ENCODE measurements at regions not wholly inside any gene's neighbourhood (a gene's known extent, or its start where the extent isn't known, plus 50 kb on each side); places are given as distances from the start of the nearest gene placed in this dataset.
"Not testable (repeated sequence)": the region's sequence is repeated elsewhere in the genome, so short reads cannot be mapped to it uniquely, and the experiment has no call there.

- no peak for DNase-seq
Measured at GRCh38 chr6:121647905-121648304, 212.5 kb downstream of the GJA1 start.

GRCh38 chr6:121649951-121650350 lies 214.5 kb downstream of the GJA1 start:
- DNase-seq, result no peak

- no peak for DNase-seq
Measured at GRCh38 chr6:121651420-121651819, 216.0 kb downstream of the GJA1 start.

- no peak for DNase-seq
Measured at GRCh38 chr6:121652223-121652622, 216.8 kb downstream of the GJA1 start.

GRCh38 chr6:121652726-121653623 lies 217.5 kb downstream of the GJA1 start:
- DNase-seq, result no peak

- no peak for DNase-seq
Measured at GRCh38 chr6:121653624-121654008, 218.2 kb downstream of the GJA1 start.

GRCh38 chr6:121657972-121658371 lies 222.5 kb downstream of the GJA1 start:
- no peak for DNase-seq

DNA sequence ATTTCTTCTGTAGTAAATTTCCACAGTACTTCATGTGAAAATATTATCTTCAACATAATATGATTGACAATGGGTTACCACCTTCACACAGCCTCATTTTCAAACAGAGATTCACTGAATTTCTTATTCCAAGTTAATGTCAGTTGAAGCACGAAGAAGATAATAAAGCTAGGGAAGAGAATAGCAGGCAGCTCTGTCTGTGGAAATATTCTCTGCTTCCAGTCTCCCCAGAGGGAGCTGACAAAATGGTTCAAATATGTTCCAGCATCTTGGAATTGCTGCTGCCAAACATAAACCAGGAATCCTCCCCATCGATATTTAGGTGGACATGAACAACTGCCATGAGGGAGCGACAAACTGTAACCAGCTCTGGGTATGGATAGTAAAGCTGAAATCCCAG lies 224.8 kb downstream of the GJA1 start:
- DNase-seq, result no peak

- no peak for DNase-seq
Measured at GRCh38 chr6:121663292-121663810, 227.9 kb downstream of the GJA1 start.

GRCh38 chr6:121664158-121664557 lies 228.7 kb downstream of the GJA1 start:
- DNase-seq, result no peak

GRCh38 chr6:121666814-121667213 lies 231.4 kb downstream of the GJA1 start:
- no peak for DNase-seq

DNA sequence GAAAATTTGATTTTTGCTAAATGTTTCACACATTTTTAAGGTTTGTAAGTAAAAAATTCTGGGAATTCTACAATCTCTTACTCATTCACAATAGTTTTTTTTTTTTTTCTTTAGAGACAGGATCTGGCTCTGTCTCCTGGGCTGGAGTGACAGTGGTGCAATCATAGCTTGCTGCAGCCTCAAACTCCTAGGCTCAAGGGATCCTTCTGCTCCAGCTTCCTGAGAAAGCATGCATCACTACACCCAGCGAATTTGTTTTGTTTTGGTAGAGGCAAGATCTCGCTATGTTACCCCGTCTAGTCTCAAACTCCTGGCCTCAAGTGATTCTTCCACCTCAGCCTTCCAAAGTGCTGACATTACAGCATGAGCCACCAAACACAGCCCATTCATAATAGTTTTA lies 232.8 kb downstream of the GJA1 start:
- DNase-seq, result no peak

DNA sequence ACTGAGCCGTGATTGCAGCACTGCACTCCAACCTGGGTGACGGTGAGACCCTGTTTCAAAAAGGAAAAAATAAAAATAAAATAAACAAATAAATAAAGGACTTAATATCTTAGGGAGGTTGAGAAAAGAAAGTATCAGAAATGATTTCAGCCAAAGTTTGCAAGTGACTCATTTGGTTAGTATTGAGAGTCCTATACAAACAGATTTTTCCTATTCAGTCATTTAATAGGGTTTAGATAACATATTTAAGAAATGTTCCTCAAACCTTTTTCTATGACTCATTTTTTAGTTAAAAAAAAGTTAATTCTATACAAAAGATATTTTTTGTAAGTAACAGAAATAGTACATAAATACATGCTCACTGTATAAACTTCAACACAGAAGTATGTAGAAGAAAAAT lies 235.1 kb downstream of the GJA1 start:
- DNase-seq, result no peak

DNA sequence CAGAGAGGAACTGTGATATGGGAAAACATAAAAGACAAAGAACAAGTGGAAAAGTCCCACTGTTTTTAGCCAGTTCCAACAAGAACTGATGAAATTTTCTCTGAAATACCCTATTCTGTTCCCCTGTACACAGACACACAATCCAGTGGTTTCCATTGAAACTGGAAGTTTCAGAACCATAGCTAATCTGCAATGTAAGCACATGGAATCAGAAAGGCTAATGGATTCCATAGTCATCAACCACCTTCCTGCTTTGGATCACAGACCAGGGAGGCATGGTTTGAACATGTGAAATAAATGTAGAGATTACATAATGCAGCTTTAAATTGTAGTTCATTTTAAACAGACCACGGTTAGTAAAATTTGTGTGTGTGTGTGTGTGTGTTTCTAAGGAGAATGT lies 242.1 kb downstream of the GJA1 start:
- DNase-seq, result no peak

- DNase-seq, result no peak
Measured at GRCh38 chr6:121678245-121678644, 242.8 kb downstream of the GJA1 start.

DNA sequence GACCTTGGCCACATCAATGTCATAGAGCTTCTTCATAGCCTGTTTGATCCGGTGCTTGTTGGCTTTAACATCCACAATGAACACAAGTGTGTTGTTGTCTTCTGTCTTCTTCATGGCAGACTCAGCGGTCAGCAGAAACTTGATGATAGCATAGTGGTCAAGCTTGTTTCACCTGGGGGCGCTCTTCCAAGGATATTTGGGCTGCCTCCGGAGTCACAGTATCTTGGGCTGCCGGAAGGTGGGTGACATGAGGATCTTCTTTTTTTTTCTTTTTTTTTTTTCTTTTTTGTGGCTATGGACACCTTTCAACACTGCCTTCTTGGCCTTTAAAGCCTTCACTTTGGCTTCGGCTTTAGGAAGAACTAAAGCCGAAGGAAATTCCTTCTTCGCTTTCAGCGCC lies 244.6 kb downstream of the GJA1 start:
- no peak for DNase-seq

DNA sequence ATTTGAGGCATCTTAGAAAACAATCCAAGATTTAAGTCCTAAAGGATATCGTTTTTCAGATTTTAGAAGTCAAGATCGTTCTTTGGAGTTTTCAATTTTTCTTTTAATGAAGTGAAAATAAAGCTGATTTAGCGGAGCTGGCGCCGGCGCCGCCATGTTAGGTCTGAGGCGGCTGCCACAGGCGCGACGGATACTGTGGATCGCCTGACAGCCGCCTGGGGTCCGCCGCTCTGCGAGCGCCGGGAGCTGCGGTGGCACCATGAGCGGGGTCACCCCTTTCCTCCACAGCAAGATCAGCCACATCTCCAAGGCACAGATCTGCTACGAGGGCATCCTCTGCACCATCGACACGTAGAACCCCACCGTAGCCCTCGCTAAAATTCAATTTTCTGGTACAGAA lies 247.2 kb downstream of the GJA1 start:
- DNase-seq, result no peak

- DNase-seq, result not testable (repeated sequence)
Measured at GRCh38 chr6:121685806-121686205, 250.4 kb downstream of the GJA1 start.

GRCh38 chr6:121686611-121687023 lies 251.2 kb downstream of the GJA1 start:
- no peak for DNase-seq

- DNase-seq, result no peak
Measured at GRCh38 chr6:121688974-121689373, 253.5 kb downstream of the GJA1 start.

- no peak for DNase-seq
Measured at GRCh38 chr6:121691126-121691551, 255.7 kb downstream of the GJA1 start.

DNA sequence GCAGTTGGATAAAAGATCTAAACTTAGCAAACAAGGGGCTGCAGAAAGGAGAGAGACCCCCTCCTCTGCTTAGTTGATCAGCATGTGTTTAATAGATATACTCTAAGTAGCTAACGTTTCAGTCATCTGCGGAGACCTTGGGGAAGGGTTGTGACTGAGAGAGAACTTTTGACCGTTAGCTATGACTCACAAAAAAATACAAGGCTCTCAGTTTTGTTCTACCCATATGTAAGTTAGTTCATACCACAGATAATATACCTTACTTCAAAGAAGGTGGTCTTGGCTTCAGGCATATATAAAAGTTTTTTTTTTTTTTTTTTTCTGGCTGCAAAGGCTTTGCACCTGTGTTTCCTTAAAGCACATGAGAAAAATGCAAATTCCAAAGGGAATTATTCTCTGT lies 258.9 kb downstream of the GJA1 start:
- DNase-seq, result no peak

- DNase-seq, result no peak
Measured at GRCh38 chr6:121694801-121695251, 259.4 kb downstream of the GJA1 start.

DNA sequence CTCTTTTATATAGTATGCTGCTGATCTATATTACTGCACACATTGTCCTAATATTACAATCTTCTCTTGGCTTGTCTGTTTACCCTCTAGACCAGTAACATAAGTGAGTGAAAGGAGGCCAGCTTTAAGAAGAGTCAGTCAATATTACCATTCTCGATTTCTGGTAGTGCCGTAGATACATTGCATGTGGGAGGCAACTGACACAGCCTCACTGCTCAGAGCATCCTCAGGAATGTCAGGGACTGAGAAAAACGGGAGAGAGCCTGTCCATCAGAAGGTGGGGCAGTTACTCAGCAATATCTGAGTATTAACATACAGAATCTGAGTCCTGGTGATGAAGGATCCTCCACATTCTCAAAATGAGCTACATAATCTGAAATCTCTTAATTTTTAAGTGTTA lies 259.9 kb downstream of the GJA1 start:
- no peak for DNase-seq

DNA sequence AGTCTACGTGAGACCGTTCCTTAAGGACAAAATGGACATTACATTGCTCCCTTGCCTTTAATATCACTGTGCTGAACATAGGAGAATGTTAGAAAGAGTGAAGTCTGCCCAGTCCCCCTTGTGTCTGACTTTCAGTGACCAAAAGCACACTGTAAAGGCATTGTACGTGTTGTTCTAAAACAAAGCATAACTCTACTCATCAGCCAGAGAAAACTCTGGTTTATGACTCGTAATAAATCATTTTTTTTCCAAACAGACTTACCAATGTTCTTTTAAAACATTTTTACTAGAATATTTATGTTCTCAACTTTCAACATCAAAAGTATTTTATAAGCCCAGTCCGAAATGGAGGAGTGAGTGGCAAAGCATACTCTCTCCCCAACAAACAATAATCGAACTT lies 262.5 kb downstream of the GJA1 start:
- no peak for DNase-seq

Measured in stimulated activated CD4-positive, alpha-beta T cell treated with anti-CD3 and anti-CD28 coated beads, Interleukin-4, amount 100 ng/mL, for 24 hours (primary cell).